Motor neuron (in vitro differentiated cells): ENCODE measurements at regions not wholly inside any gene's neighbourhood (a gene's known extent, or its start where the extent isn't known, plus 50 kb on each side); places are given as distances from the start of the nearest gene placed in this dataset.
A peak's percentile ranks its signal among the peaks of the same experiment; 100 is the strongest.
"Not testable (repeated sequence)": the region's sequence is repeated elsewhere in the genome, so short reads cannot be mapped to it uniquely, and the experiment has no call there.

Source experiments
- ATAC-seq, 8 experiments: fragments of 200-7000 bp; cut with Tn5 transposase; replicated peaks in 6 of 8; 2 replicates each; pipeline ENCODE4 v1.8.0; 2021; ENCODE audit warnings: mild to moderate bottlenecking in 8 of 8, moderate library complexity in 8 of 8
- H3K27ac ChIP-seq, 2 donors: fragments of 250-450 bp; sonication (Bioruptor Pico); 2 replicates each; pipeline ENCODE4 v1.9.0; 2021; ENCODE audit warnings: antibody characterized with exemption in 2 of 2, mild to moderate bottlenecking in 2 of 2, moderate library complexity in 1 of 2
- H3K4me1 ChIP-seq, 2 donors: fragments of 250-450 bp; sonication (Bioruptor Pico); replicated peaks in 1 of 2; 2 replicates each; pipeline ENCODE4 v1.6.1; 2021; ENCODE audit warnings: antibody characterized with exemption in 2 of 2, mild to moderate bottlenecking in 2 of 2, moderate library complexity in 1 of 2
- H3K4me3 ChIP-seq, 5 donors: fragments of 250-450 bp; sonication (Bioruptor Pico); 2 replicates each; pipeline ENCODE4 v1.9.0; 2021; ENCODE audit warnings: antibody characterized with exemption in 5 of 5, mild to moderate bottlenecking in 5 of 5, moderate library complexity in 4 of 5
- WGBS, 10 experiments: fragments of 450-650 bp; shearing (Covaris generic); methylation state at CpG; one replicate each; pipeline ENCODE4 v1.0.0; 2022; 5-methylcytosine and 5-hydroxymethylcytosine counted together
- in situ Hi-C, 9 experiments: fragments of 400-800 bp; cut with MboI; loops; one replicate each; pipeline ENCODE4 v1.15.0; 2021; ENCODE audit warnings: low sequenced_read_pairs in 9 of 9, low pct_unique_long_range_greater_than_20kb in 2 of 9; ENCODE audit not compliant: unreplicated experiment in 9 of 9

DNA sequence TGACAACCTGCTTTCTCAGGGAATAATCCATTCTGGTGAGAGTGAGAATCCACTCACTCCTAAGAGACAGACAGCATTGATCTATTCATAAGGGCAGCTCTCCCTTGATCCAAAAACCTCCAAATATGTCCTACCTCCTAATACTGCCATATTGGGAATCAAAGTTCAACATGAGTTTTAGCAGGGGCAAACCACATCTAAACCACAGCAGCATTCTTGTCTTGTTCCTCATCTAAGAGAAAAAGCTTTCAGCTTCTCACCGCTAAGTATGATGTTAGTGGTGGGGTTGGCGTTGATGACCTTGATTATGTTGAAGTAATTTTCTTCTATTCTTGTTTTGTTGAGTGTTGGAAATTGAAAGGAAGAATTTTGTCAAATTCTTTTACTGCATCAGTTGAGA, 69.6 kb downstream of the SERTM2 start:
- Histone ChIP-seq H3K4me3 (no peak overlapping the region), H3K27ac (no peak overlapping the region), H3K4me1 (peaks cover 3 to 9% of the 10 kb centered on the region in 2 donors)
- in situ Hi-C loops: no loop called here
- WGBS, 10 experiments: 78 to 100% methylated on average over 1 to 2 of the region's 2 CpGs; no CpG with 5 or more reads in 8 of the 10 experiments
- ATAC-seq: no peak

- in situ Hi-C loops: no loop called here
- Histone ChIP-seq H3K4me3 (no peak overlapping the region), H3K27ac (no peak overlapping the region), H3K4me1 (peaks cover 3 to 12% of the 10 kb centered on the region in 2 donors)
- ATAC-seq: peak in 2 of 8 experiments; percentile 25 to 41
- WGBS, 10 experiments: 0% methylated on average over 1 to 2 of the region's 2 CpGs; no CpG with 5 or more reads in 8 of the 10 experiments
Measured at GRCh38 chrX:111585337-111585736, 73.9 kb downstream of the SERTM2 start.

- in situ Hi-C loops, H3K27ac ChIP-seq, ATAC-seq, H3K4me1 ChIP-seq, H3K4me3 ChIP-seq: not testable (repeated sequence)
- WGBS, 10 experiments: 80% methylated on average over 1 of the region's 28 CpGs; no CpG with 5 or more reads in 9 of the 10 experiments
Measured at GRCh38 chrX:111594348-111594877, 83.0 kb downstream of the SERTM2 start.

- no peaks in the 10 kb centered on the region for H3K4me1 ChIP-seq
- WGBS, 10 experiments: 50 to 100% (median 83%) methylated on average over 1 to 2 of the region's 2 CpGs; no CpG with 5 or more reads in 7 of the 10 experiments
- no peak overlapping the region for H3K27ac ChIP-seq
- no peak for ATAC-seq
- H3K4me3 ChIP-seq: no peak overlapping the region
- in situ Hi-C loops: no loop called here
Measured at GRCh38 chrX:111597967-111598366, 83.0 kb upstream of the ALG13 start.

DNA sequence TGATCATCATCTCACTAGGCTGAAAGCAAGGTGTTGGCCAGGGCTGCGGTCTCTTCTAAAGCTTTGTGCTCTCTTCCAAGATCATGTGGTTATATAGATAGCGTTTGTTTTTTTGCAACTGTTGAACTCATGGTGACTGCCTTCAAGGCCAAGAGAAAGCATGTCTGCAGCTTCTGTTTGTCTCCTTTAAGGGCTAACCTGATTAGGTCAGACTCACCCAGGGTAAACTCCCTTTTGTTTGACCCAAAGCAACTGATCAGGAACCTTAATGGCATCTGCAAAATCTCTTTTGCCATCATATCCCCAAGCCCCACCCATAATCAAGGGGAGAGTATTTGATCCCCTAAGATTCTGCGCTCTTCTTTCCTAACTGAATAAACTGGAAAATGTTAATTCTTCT, 72.2 kb upstream of the ALG13 start:
- 8 to 100% (median 96%) methylated on average over 1 to 3 of the region's 3 CpGs; no CpG with 5 or more reads in 6 of the 10 experiments for WGBS, 10 experiments
- Histone ChIP-seq H3K4me1 (peaks cover 0 to 20% of the 10 kb centered on the region in 2 donors), H3K4me3 (no peak overlapping the region), H3K27ac (peak overlapping the region in 1 of 2 donors; percentile 50)
- ATAC-seq: peak in 1 of 8 experiments; percentile 12
- in situ Hi-C loops: no loop called here

- WGBS, 10 experiments: 0 to 33% (median 11%) methylated on average over 1 to 3 of the region's 3 CpGs; no CpG with 5 or more reads in 3 of the 10 experiments
- H3K27ac ChIP-seq: no peak overlapping the region
- peaks cover 0 to 20% of the 10 kb centered on the region in 2 donors for H3K4me1 ChIP-seq
- ATAC-seq: peak in 5 of 8 experiments; percentile 49 to 95 (median 56)
- in situ Hi-C loops: no loop called here
- H3K4me3 ChIP-seq: no peak overlapping the region
Measured at GRCh38 chrX:111609206-111609605, 71.8 kb upstream of the ALG13 start.

GRCh38 chrX:111615227-111615626, 65.7 kb upstream of the ALG13 start:
- H3K4me3 ChIP-seq: no peak overlapping the region
- ATAC-seq: no peak
- no peak overlapping the region for H3K27ac ChIP-seq
- peaks cover 0 to 1% of the 10 kb centered on the region in 2 donors for H3K4me1 ChIP-seq
- in situ Hi-C loops: no loop called here
- 50 to 100% (median 60%) methylated on average over 1 to 5 of the region's 7 CpGs; no CpG with 5 or more reads in 5 of the 10 experiments for WGBS, 10 experiments

DNA sequence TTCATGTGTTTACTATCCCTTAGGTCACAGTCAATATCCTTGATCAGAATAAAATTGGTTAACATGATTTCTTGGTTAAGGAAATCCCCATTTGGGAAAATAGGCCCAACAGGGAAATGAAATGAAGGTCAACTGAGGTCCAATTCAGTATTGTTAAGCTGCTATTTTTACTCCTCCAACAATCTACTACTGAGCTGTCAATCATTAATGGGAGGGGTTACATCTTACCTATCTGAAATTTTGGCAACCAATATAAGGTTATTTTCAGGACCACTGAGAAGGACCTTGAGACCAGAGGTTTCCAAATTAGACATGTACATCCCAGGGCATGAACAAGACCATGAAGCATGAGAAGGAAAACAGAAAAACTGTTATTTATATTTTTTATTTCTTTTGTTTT, 64.2 kb upstream of the ALG13 start:
- no peaks in the 10 kb centered on the region for H3K4me1 ChIP-seq
- ATAC-seq: no peak
- in situ Hi-C loops: no loop called here
- H3K4me3 ChIP-seq: no peak overlapping the region
- no peak overlapping the region for H3K27ac ChIP-seq

- H3K4me3 ChIP-seq, ATAC-seq, H3K4me1 ChIP-seq, H3K27ac ChIP-seq, in situ Hi-C loops: not testable (repeated sequence)
- 7% methylated on average over 3 of the region's 11 CpGs; no CpG with 5 or more reads in 9 of the 10 experiments for WGBS, 10 experiments
Measured at GRCh38 chrX:111620084-111620483, 60.9 kb upstream of the ALG13 start.

DNA sequence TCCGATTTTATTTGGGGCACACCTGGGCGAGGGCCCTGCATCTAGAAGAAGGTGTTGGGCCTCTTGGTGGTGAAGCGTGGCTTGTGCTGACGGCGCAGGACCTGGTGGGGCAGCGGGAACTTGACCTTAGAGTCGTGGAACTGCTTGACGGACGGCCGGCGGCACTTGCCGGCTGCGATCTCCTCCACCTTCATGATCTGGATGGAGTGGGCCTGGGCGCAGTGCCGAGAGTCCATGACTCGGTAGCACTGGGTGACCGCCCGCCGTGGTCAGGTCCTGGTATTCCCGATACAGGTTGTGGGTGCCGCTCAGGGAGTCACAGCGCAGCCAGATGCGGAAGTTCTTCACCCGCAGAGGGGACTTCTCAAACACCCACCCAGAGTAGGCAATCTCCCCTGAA, 56.8 kb upstream of the ALG13 start:
- in situ Hi-C loops: no loop called here
- no peak overlapping the region for H3K4me3 ChIP-seq
- H3K27ac ChIP-seq: no peak overlapping the region
- no peaks in the 10 kb centered on the region for H3K4me1 ChIP-seq
- ATAC-seq: no peak
- 42 to 100% (median 79%) methylated on average over 1 to 17 of the region's 24 CpGs; no CpG with 5 or more reads in 5 of the 10 experiments for WGBS, 10 experiments

DNA sequence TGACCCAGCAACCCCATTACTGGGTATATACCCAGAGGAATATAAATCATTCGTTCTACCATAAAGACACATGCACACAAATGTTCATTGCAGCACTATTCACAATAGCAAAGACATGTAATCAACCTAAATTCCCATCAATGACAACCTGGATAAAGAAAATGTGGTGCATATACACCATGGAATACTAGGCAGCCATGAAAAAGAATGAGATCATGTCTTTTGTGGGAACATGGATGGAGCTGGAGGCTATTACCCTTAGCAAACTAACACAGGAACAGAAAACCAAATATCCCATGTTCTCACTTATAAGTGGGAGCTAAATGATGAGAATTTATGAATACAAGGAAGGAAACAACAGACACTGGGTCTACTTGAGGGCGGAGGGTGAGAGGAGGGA, 53.7 kb upstream of the ALG13 start:
- H3K4me3 ChIP-seq, ATAC-seq, H3K27ac ChIP-seq, H3K4me1 ChIP-seq, in situ Hi-C loops: not testable (repeated sequence)
- WGBS, 10 experiments: 45 to 100% (median 72%) methylated on average over 1 to 2 of the region's 2 CpGs; no CpG with 5 or more reads in 4 of the 10 experiments
